Tibial artery (tissue), 4 donors: ENCODE measurements at regions not wholly inside any gene's neighbourhood (a gene's known extent, or its start where the extent isn't known, plus 50 kb on each side); places are given as distances from the start of the nearest gene placed in this dataset.

Experiments used
- DNase-seq, 2 donors: peaks; one replicate each; pipeline ENCODE4 v3.0.0-alpha.2; 2019
- H3K27ac ChIP-seq, 2 donors: fragments of 200-600 bp; sonication (generic) in 1 of 2; 1 replicate in 1 of 2; 2 replicates in 1 of 2; pipeline ENCODE4 v1.5.1; 2018 to 2019; ENCODE audit warnings: mild to moderate bottlenecking in 1 of 2
- H3K27me3 ChIP-seq, 2 donors: fragments of 200-600 bp; sonication (generic) in 1 of 2; one replicate each; pipeline versions ENCODE4 v1.5.1 to v1.6.0; 2016 to 2019
- H3K36me3 ChIP-seq, 3 donors: fragments of 200-600 bp; sonication (generic) in 2 of 3; one replicate each; pipeline ENCODE4 v1.5.1; 2016 to 2019; ENCODE audit warnings: mild to moderate bottlenecking in 2 of 3
- H3K4me1 ChIP-seq, 4 donors: fragments of 200-600 bp; sonication (generic) in 2 of 4; 1 replicate in 3 of 4; 2 replicates in 1 of 4; pipeline ENCODE4 v1.5.1; 2016 to 2019
- H3K4me3 ChIP-seq, 2 donors: fragments of 200-600 bp; sonication (generic) in 1 of 2; 1 replicate in 1 of 2; 2 replicates in 1 of 2; pipeline ENCODE4 v1.5.1; 2018 to 2019; ENCODE audit warnings: mild to moderate bottlenecking in 2 of 2
- H3K9me3 ChIP-seq, 3 donors: fragments of 200-600 bp; sonication (generic) in 1 of 3; one replicate each; pipeline ENCODE4 v1.5.1; 2016 to 2019
- intact Hi-C: fragments of 100-400 bp; cut with DNase I; formaldehyde crosslinking; loops from one replicate; pipeline ENCODE4 v1.15.0; 2023; ENCODE audit warnings: low total_unique reads
- TF ChIP-seq, protein P1 (sequence below), 2 experiments: fragments of 200-600 bp in 1 of 2; fragments of 450-650 bp in 1 of 2; IDR thresholded peaks; one replicate each; pipeline ENCODE4 v1.5.1; 2017 to 2019; ENCODE audit warnings: antibody characterized with exemption in 2 of 2, mild to moderate bottlenecking in 1 of 2, moderate library complexity in 1 of 2

DNA sequence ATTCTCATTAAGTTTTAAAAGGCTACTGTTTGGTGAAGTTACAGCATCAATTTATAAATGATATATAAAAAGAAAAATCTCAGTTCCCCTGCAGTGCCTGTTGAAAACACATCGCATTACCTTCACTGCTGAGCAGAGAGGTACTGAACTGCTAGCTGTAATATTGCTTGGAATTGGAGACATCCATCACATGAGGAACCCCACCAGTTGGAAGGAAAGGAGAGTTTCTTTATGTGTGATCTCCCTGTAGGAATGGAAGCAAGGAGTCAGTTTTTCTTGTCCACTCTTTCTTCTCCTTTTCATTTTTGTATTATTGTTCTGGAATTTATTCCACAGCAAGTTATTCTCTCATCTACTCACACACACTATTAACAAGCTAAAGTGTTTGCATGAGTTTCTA lies 1586.0 kb upstream of the PRR20A start:
- intact Hi-C loops, result no loop called here
- no peak for DNase-seq
- Histone ChIP-seq H3K27ac (no peak overlapping the region), H3K36me3 (no peaks in the 10 kb centered on the region), H3K27me3 (no peaks in the 10 kb centered on the region), H3K9me3 (no peaks in the 10 kb centered on the region), H3K4me1 (no peaks in the 10 kb centered on the region), H3K4me3 (no peak overlapping the region)
- TF ChIP-seq, protein P1, sequence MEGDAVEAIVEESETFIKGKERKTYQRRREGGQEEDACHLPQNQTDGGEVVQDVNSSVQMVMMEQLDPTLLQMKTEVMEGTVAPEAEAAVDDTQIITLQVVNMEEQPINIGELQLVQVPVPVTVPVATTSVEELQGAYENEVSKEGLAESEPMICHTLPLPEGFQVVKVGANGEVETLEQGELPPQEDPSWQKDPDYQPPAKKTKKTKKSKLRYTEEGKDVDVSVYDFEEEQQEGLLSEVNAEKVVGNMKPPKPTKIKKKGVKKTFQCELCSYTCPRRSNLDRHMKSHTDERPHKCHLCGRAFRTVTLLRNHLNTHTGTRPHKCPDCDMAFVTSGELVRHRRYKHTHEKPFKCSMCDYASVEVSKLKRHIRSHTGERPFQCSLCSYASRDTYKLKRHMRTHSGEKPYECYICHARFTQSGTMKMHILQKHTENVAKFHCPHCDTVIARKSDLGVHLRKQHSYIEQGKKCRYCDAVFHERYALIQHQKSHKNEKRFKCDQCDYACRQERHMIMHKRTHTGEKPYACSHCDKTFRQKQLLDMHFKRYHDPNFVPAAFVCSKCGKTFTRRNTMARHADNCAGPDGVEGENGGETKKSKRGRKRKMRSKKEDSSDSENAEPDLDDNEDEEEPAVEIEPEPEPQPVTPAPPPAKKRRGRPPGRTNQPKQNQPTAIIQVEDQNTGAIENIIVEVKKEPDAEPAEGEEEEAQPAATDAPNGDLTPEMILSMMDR (IDR thresholded peaks at IDR 0.05), result no peak

DNA sequence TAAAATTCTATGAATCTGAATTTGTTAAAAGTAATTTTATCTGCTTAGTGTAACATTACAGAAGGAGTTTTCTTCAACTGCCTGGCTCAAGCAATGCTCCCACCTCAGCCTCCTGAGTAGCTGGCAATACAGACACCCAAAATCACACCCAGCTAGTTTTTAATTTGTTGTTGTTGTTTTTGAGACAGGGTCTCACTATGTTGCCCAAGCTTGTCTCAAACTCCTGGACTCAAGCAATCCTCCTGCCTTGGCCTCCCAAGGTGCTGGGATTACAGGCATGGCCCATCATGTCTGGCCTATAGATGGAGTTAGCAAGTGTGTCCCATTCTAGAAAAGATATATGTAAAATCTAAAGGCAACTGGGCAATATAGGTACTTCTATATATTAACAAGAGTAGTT lies 1580.4 kb upstream of the PRR20A start:
- no peaks in the 10 kb centered on the region for H3K36me3 ChIP-seq
- H3K9me3 ChIP-seq, result no peaks in the 10 kb centered on the region
- intact Hi-C loops, result no loop called here
- no peak overlapping the region for H3K27ac ChIP-seq
- no peak for DNase-seq
- no peak overlapping the region for H3K4me3 ChIP-seq
- H3K27me3 ChIP-seq, result no peaks in the 10 kb centered on the region
- TF ChIP-seq, protein P1 (IDR thresholded peaks at IDR 0.05), result no peak
- no peaks in the 10 kb centered on the region for H3K4me1 ChIP-seq

GRCh38 chr13:55563267-55563666 lies 1577.5 kb upstream of the PRR20A start:
- Histone ChIP-seq H3K9me3 (no peaks in the 10 kb centered on the region), H3K36me3 (no peaks in the 10 kb centered on the region), H3K27me3 (no peaks in the 10 kb centered on the region), H3K4me3 (no peak overlapping the region), H3K27ac (no peak overlapping the region), H3K4me1 (no peaks in the 10 kb centered on the region)
- intact Hi-C loops, result no loop called here
- no peak for DNase-seq
- TF ChIP-seq, protein P1 (IDR thresholded peaks at IDR 0.05), result no peak

DNA sequence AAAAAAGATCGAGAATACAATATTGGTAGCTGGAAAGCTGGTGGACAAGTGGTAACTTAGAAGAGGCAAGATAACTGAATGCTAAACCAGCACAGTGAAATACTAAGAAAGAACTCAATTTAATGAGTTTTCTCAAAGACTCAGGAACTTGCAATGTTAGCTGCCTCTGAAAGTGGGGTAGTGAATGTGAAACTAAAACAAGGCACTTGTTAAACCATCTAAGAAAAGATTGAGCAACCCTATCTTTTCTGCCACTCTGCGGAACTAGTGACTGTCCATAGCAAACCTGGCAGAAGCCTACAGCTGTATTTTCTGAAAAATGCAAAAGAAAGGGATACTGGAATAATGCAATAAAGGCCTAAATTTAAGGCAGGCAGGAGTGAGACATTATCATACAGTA lies 1574.4 kb upstream of the PRR20A start:
- intact Hi-C loops, result no loop called here
- TF ChIP-seq, protein P1 (IDR thresholded peaks at IDR 0.05), result no peak
- Histone ChIP-seq H3K27me3 (no peaks in the 10 kb centered on the region), H3K36me3 (no peaks in the 10 kb centered on the region), H3K4me1 (no peaks in the 10 kb centered on the region), H3K9me3 (no peaks in the 10 kb centered on the region), H3K27ac (no peak overlapping the region), H3K4me3 (no peak overlapping the region)
- DNase-seq, result no peak

DNA sequence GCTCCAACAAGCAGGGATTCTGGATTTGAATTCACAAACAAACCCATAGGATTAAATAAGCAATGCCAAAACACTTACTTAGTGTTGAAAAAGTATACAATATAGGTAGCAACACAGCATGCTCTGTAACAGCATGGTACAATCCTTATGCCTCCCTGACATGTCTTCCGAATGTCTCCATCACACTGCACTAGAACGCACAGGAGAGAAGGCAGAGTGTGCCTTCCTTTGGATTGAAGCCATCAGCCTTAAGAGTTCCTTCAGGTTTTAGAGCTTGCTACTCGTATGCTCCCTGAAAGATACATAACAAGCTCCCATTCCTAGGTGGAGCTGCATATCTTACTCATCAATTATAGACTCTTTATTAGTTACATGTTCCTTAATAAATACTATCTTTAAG lies 1573.9 kb upstream of the PRR20A start:
- H3K9me3 ChIP-seq, result no peaks in the 10 kb centered on the region
- no peak for DNase-seq
- intact Hi-C loops, result no loop called here
- H3K4me1 ChIP-seq, result no peaks in the 10 kb centered on the region
- TF ChIP-seq, protein P1 (IDR thresholded peaks at IDR 0.05), result no peak
- no peak overlapping the region for H3K27ac ChIP-seq
- H3K27me3 ChIP-seq, result no peaks in the 10 kb centered on the region
- H3K4me3 ChIP-seq, result no peak overlapping the region
- H3K36me3 ChIP-seq, result no peaks in the 10 kb centered on the region
